Naive thymus-derived CD8-positive, alpha-beta T cell (primary cell): ENCODE measurements at regions not wholly inside any gene's neighbourhood (a gene's known extent, or its start where the extent isn't known, plus 50 kb on each side); places are given as distances from the start of the nearest gene placed in this dataset.
"Not testable (repeated sequence)": the region's sequence is repeated elsewhere in the genome, so short reads cannot be mapped to it uniquely, and the experiment has no call there.

Source experiments
- ATAC-seq, 2 donors: fragments of 150-1000 bp; cut with Tn5 transposase in 1 of 2; sonication (Bioruptor Pico), chemical (Tn5 transposase) in 1 of 2; 1 replicate in 1 of 2; 2 replicates in 1 of 2; pipeline ENCODE4 v1.10.0; 2021; ENCODE audit warnings: mild to moderate bottlenecking in 2 of 2, moderate library complexity in 2 of 2
- POLR2A ChIA-PET: fragments of 350-600 bp; sonication (Branson Sonifier 250); formaldehyde crosslinking; loops from one replicate; lab custom pipeline; 2021; ENCODE audit warnings: antibody characterized with exemption; lab: Charles Lee
- DNase-seq, 10 donors: peaks; one replicate each; pipeline versions ENCODE4 v3.0.0 to v3.0.0-alpha.2; 2020 to 2022
- H3K27ac Mint-ChIP-seq, 10 donors: one replicate each; pipeline ENCODE4 v1.8.0; 2020 to 2022; ENCODE audit warnings: mild to moderate bottlenecking in 10 of 10, mixed read lengths in 10 of 10, moderate library complexity in 4 of 10, inconsistent platforms in 1 of 10
- H3K27me3 Mint-ChIP-seq, 5 donors: one replicate each; pipeline ENCODE4 v1.8.0; 2021 to 2022; ENCODE audit warnings: mixed read lengths in 5 of 5
- H3K36me3 Mint-ChIP-seq, 3 donors: one replicate each; pipeline ENCODE4 v1.8.0; 2020 to 2022; ENCODE audit warnings: mixed read lengths in 3 of 3, mild to moderate bottlenecking in 2 of 3, inconsistent platforms in 1 of 3
- H3K4me1 Mint-ChIP-seq, 4 donors: one replicate each; pipeline ENCODE4 v1.8.0; 2021 to 2022; ENCODE audit warnings: mixed read lengths in 4 of 4
- H3K4me3 Mint-ChIP-seq, 10 donors: one replicate each; pipeline ENCODE4 v1.8.0; 2020 to 2022; ENCODE audit warnings: mild to moderate bottlenecking in 10 of 10, mixed read lengths in 10 of 10, moderate library complexity in 6 of 10, inconsistent platforms in 1 of 10
- H3K9me3 Mint-ChIP-seq, 9 donors: one replicate each; pipeline ENCODE4 v1.8.0; 2020 to 2022; ENCODE audit warnings: mixed read lengths in 9 of 9, mild to moderate bottlenecking in 3 of 9, inconsistent platforms in 1 of 9, moderate library complexity in 1 of 9

DNA sequence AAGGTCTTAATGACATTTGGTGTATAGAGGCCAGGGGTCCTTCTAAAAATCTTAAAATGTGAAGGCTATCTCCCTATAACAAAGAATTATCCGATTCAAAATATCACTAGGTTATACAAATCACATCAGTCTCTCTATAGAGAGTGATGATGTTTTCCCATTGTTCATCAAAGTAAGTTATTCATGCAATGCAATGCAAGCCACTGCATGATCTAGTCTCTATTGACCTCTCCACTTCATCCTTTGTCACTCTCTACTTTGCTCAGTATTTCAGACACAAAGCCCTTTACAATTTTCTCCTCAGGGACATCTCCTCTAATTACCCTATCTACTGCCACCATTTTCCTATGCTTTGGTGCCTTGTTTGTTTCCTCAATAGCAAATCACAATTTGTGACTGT is 628.0 kb downstream of the HTR1B start:
- POLR2A ChIA-PET = no interaction called here
- Mint-ChIP-seq H3K9me3 (peaks cover 0 to 11% (median 0%) of the 10 kb centered on the region in 9 donors), H3K4me3 (no peak overlapping the region), H3K27ac (no peak overlapping the region), H3K4me1 (no peaks in the 10 kb centered on the region), H3K36me3 (no peaks in the 10 kb centered on the region), H3K27me3 (no peaks in the 10 kb centered on the region)
- DNase-seq = no peak
- ATAC-seq = no peak

GRCh38 chr6:76834399-76834798 is 628.9 kb downstream of the HTR1B start:
- H3K9me3 Mint-ChIP-seq = peaks cover 0 to 10% (median 3%) of the 10 kb centered on the region in 9 donors
- H3K27me3 Mint-ChIP-seq = no peaks in the 10 kb centered on the region
- no peak for ATAC-seq
- H3K4me3 Mint-ChIP-seq = no peak overlapping the region
- H3K4me1 Mint-ChIP-seq = no peaks in the 10 kb centered on the region
- H3K27ac Mint-ChIP-seq = no peak overlapping the region
- no peak for DNase-seq
- no peaks in the 10 kb centered on the region for H3K36me3 Mint-ChIP-seq
- POLR2A ChIA-PET = no interaction called here

- DNase-seq (no peak), ATAC-seq (no peak)
- Mint-ChIP-seq H3K36me3 (no peaks in the 10 kb centered on the region), H3K4me1 (no peaks in the 10 kb centered on the region), H3K9me3 (peaks cover 0 to 12% (median 5%) of the 10 kb centered on the region in 9 donors), H3K27ac (no peak overlapping the region), H3K27me3 (no peaks in the 10 kb centered on the region), H3K4me3 (no peak overlapping the region)
- POLR2A ChIA-PET = no interaction called here
Observed at GRCh38 chr6:76831299-76831698, 632.0 kb downstream of the HTR1B start.

- H3K4me3 Mint-ChIP-seq, ATAC-seq, POLR2A ChIA-PET, H3K36me3 Mint-ChIP-seq, H3K4me1 Mint-ChIP-seq, DNase-seq, H3K27me3 Mint-ChIP-seq, H3K27ac Mint-ChIP-seq: not testable (repeated sequence)
- peaks cover 5 to 37% (median 17%) of the 10 kb centered on the region in 9 donors for H3K9me3 Mint-ChIP-seq
Observed at GRCh38 chr6:76823578-76823977, 639.7 kb downstream of the HTR1B start.

- POLR2A ChIA-PET = no interaction called here
- no peak for DNase-seq
- no peak overlapping the region for H3K4me3 Mint-ChIP-seq
- H3K36me3 Mint-ChIP-seq = peaks cover 0 to 4% (median 0%) of the 10 kb centered on the region in 3 donors
- no peaks in the 10 kb centered on the region for H3K27me3 Mint-ChIP-seq
- peaks cover 2 to 19% (median 10%) of the 10 kb centered on the region in 9 donors for H3K9me3 Mint-ChIP-seq
- H3K27ac Mint-ChIP-seq = no peak overlapping the region
- no peak for ATAC-seq
- no peaks in the 10 kb centered on the region for H3K4me1 Mint-ChIP-seq
Observed at GRCh38 chr6:76818451-76818850, 644.8 kb downstream of the HTR1B start.

DNA sequence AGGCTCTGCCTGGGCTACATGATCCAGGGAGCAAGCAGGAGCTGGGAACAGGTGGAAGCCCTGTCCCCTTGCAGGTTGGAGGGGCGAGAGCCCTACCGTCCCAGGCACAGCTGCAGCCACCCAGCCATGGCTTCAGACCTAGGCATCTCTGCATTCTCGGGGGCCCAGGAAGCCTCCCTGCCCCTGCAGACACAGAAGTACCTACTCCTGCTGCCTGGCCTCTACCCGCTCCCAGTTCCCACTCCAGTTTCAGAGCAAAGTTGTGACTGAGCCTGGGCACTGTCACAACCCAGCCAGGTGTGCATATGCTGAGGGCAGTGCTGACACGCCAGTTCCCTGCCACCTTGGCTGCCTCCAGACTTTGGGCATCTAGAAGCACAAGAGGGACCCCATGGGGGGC is 645.9 kb downstream of the HTR1B start:
- Mint-ChIP-seq H3K36me3 (no peaks in the 10 kb centered on the region), H3K27ac (no peak overlapping the region), H3K4me3 (no peak overlapping the region), H3K9me3 (peaks cover 0 to 23% (median 7%) of the 10 kb centered on the region in 9 donors), H3K4me1 (no peaks in the 10 kb centered on the region), H3K27me3 (no peaks in the 10 kb centered on the region)
- POLR2A ChIA-PET = no interaction called here
- ATAC-seq = no peak
- DNase-seq = no peak

DNA sequence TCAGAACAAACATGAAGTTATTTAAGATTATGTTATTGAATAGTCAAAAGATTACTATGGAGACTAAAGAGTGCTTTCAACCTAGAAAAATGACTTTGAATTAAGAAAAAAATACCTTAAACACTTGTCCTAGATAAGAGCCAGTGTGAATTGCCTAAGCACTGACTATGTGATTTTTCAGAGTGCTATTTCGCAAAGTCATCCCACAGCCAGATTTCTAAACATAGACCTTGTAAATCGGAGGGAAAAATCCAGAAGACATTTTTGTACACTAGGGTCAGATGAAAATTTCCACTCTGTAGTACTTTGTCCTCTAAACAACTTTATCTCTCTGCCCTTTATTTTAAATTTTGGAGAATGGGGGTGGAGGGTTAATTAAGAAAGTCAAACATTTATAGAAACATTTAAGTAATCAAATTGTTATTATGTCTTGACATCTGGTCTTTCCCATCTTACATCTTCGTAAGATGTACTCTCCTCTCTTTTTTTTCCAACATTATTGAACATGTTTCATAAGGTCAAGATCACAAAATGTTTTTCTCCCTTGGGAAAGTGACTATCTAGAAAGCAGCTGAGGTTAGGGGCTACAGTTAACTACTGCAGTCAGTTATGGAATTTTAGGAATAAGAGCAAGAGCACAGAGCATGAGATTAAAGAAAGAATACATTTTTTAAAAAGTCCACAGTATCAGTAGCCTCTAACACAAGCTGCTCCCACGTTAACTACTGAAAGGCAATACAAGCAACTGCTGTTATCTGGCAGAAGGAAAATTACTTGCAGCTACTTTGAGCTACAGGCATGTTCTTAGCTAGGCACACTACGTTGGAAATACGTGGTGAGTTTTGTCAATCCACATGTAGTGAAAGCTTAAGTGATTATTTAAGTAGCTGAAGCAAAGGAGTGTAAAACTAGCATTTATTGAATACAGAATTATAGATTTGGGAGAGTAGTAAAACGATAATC is 648.5 kb downstream of the HTR1B start:
- H3K4me3 Mint-ChIP-seq = no peak overlapping the region
- H3K4me1 Mint-ChIP-seq = no peaks in the 10 kb centered on the region
- POLR2A ChIA-PET = no interaction called here
- H3K36me3 Mint-ChIP-seq = no peaks in the 10 kb centered on the region
- ATAC-seq (no peak), DNase-seq (no peak)
- no peaks in the 10 kb centered on the region for H3K27me3 Mint-ChIP-seq
- H3K27ac Mint-ChIP-seq = no peak overlapping the region
- peaks cover 2 to 16% (median 10%) of the 10 kb centered on the region in 9 donors for H3K9me3 Mint-ChIP-seq

DNA sequence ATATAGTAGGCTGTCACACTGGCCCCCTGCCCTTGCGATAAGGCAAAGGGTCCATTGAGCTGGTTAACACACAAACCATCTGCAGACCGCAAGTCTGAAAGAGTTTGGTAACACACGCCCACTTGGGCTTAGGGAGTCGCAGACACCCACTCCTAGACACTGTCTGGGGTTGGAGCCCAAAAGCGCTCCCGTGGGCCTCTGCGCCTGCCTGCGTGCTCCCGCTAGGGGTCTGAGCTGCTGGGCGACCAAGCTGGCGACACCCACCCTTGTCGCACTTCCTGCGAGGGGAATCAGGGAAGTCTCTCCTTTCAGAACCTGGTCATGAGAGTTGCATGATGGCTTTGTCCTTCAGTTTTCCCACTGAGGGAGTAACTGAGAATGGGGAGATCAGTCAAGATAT is 653.0 kb downstream of the HTR1B start:
- H3K36me3 Mint-ChIP-seq = no peaks in the 10 kb centered on the region
- no peak for ATAC-seq
- H3K27me3 Mint-ChIP-seq = no peaks in the 10 kb centered on the region
- DNase-seq = no peak
- no peak overlapping the region for H3K4me3 Mint-ChIP-seq
- POLR2A ChIA-PET = no interaction called here
- no peak overlapping the region for H3K27ac Mint-ChIP-seq
- H3K4me1 Mint-ChIP-seq = no peaks in the 10 kb centered on the region
- H3K9me3 Mint-ChIP-seq = peaks cover 2 to 15% (median 11%) of the 10 kb centered on the region in 9 donors

- Mint-ChIP-seq H3K9me3 (peaks cover 0 to 21% (median 3%) of the 10 kb centered on the region in 9 donors), H3K36me3 (no peaks in the 10 kb centered on the region), H3K27me3 (no peaks in the 10 kb centered on the region), H3K4me1 (no peaks in the 10 kb centered on the region), H3K4me3 (no peak overlapping the region), H3K27ac (no peak overlapping the region)
- POLR2A ChIA-PET = no interaction called here
- DNase-seq = no peak
- no peak for ATAC-seq
Observed at GRCh38 chr6:76803038-76803580, 660.2 kb downstream of the HTR1B start.

GRCh38 chr6:76792394-76792793 is 670.9 kb downstream of the HTR1B start:
- Mint-ChIP-seq H3K4me1 (no peaks in the 10 kb centered on the region), H3K4me3 (no peak overlapping the region), H3K27ac (no peak overlapping the region), H3K36me3 (no peaks in the 10 kb centered on the region), H3K27me3 (no peaks in the 10 kb centered on the region), H3K9me3 (peaks cover 0 to 19% (median 7%) of the 10 kb centered on the region in 9 donors)
- POLR2A ChIA-PET = no interaction called here
- no peak for DNase-seq
- ATAC-seq = no peak

- Mint-ChIP-seq H3K27me3 (no peaks in the 10 kb centered on the region), H3K4me3 (no peak overlapping the region), H3K27ac (no peak overlapping the region), H3K36me3 (no peaks in the 10 kb centered on the region), H3K4me1 (no peaks in the 10 kb centered on the region), H3K9me3 (peaks cover 0 to 19% (median 4%) of the 10 kb centered on the region in 9 donors)
- POLR2A ChIA-PET = no interaction called here
- DNase-seq = no peak
- no peak for ATAC-seq
Observed at GRCh38 chr6:76790881-76791280, 672.4 kb downstream of the HTR1B start.

DNA sequence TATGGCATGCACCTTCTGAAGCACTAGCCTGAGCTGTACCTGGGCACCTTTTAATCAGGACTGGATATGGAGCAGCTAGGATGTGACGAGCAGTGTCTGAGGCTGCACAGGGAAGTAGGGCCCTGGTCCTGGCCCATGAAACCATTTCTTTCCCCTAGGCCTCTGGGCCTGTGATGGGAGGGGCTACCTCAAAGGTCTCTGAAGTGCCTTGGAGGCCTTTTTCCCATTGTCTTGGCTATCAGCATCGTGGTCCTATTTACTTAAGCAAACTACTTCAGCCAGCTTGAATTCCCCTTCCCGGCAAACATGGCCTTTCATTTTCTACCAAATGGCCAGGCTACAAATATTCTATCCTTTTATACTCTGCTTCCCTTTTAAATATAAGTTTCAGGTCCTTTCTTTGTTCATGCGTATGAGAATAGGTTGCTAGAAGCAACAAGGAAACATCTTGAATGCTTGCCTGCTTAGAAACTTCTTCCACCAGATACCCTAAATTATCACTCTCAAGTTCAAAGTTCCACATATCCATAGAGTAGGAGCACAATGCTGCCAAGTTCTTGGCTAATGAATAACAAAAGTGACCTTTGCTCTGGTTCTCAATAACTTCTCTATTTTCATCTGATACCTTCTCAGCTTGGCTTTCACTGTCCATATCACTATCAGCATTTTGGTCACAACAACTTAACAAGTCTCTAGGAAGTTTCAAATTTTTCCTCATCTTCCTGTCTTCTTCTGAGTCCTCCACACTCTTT is 673.1 kb downstream of the HTR1B start:
- H3K27me3 Mint-ChIP-seq = no peaks in the 10 kb centered on the region
- no peak overlapping the region for H3K4me3 Mint-ChIP-seq
- no peaks in the 10 kb centered on the region for H3K4me1 Mint-ChIP-seq
- H3K27ac Mint-ChIP-seq = no peak overlapping the region
- no peaks in the 10 kb centered on the region for H3K36me3 Mint-ChIP-seq
- POLR2A ChIA-PET = no interaction called here
- no peak for ATAC-seq
- peaks cover 0 to 23% (median 5%) of the 10 kb centered on the region in 9 donors for H3K9me3 Mint-ChIP-seq
- DNase-seq = no peak

DNA sequence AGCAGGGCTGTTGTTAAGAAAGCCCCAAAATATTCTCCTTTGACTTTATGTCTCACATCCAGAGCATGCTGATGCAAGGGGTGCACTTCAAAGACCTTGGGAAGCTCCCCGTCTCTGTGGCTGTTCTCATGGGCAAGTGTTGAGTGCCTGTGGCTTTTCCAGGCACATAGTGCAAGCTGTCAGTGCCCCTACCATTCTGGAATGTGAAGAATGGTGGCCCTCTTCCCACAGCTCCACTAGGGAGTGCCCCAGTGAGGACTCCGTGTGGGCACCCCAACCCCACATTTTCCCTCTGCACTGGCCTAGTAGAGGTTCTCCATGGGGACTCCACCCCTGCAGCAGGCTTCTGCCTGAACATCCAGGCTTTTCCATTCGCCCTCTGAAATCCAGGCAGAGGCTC is 673.7 kb downstream of the HTR1B start:
- ATAC-seq = no peak
- Mint-ChIP-seq H3K4me3 (no peak overlapping the region), H3K9me3 (peaks cover 0 to 29% (median 7%) of the 10 kb centered on the region in 9 donors), H3K36me3 (no peaks in the 10 kb centered on the region), H3K27me3 (no peaks in the 10 kb centered on the region), H3K4me1 (no peaks in the 10 kb centered on the region), H3K27ac (no peak overlapping the region)
- POLR2A ChIA-PET = no interaction called here
- DNase-seq = no peak
